ENCODE measurements at regions not wholly inside any gene's neighbourhood (a gene's known extent, or its start where the extent isn't known, plus 50 kb on each side); places are given as distances from the start of the nearest gene placed in this dataset.
A peak's percentile ranks its signal among the peaks of the same experiment; 100 is the strongest.
"Not testable (repeated sequence)": the region's sequence is repeated elsewhere in the genome, so short reads cannot be mapped to it uniquely, and the experiment has no call there.

DNA sequence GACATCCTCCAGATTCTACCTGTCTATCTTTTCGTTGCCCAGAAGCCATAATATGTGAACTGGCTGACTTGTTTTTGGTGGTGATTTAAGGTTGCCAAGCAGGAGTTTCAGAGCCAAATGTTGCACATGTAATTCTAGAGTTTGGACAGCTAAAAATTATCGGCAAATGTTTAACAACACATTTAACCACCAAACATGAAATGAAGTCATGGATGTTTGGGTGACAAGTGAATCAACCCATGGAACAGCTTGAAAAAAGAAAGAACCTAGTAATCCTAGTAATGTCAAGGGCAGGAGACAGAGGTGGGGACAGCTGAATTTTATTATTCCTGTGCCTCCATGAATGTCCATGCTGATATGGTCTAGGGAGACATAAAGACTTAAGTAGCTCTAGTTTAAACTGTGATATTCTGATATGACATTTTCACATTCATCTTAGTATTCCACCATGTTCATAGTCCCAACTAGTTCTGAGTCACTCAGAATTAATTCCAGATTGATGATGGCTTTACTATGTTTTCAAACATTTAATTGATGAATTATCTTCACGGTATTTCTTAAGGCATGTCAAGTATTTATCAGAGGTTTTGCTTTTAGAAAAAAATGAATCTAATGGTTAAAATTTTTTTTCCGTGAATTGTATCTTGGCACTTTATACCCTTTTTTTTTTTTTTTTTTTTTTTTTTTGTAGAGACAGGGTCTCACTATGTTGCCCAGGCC, 101.7 kb downstream of the SOCS6 start:
- DNase-seq (ENCODE audit: low spot score), result no peak

DNA sequence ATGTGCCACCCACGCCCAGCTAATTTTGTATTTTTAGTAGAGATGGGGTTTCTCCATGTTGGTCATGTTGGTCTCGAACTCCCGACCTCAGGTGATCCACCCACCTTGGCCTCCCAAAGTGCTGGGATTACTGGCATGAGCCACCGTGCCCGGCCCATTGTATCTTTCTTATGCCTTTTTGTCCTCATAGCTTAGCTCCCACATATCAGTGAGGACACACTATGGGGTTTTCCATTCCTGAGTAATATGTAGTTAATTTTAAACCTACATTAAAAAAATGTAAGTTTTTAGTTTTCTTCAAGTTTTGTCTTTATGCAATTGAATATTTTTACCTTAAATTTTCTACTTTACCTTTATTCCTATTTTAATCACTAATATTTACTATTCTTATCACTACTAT, 100.2 kb downstream of the SOCS6 start:
- DNase-seq (ENCODE audit: low spot score), result not testable (repeated sequence)

GRCh38 chr18:70387027-70387426, 98.2 kb downstream of the SOCS6 start:
- DNase-seq (ENCODE audit: low spot score), result no peak

DNA sequence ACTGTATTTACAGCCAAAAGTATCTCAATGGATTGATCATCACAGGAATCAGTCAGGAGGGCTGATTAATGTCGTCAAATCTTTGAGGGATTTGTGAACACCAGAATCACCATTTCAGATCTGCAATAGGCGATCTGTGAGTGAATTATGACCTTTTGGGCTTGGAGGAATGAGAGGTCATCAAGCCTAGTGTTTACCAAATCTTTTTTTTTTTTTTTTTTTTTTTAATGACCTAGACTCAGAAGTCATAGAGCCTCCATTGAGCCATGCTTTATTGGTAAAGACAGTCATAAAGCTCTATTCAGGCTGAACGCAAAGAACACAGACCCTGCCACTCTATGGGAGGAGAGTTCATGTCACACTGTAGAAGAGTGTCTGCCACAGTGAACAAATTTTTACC, 97.7 kb downstream of the SOCS6 start:
- DNase-seq (ENCODE audit: low spot score), result no peak

DNA sequence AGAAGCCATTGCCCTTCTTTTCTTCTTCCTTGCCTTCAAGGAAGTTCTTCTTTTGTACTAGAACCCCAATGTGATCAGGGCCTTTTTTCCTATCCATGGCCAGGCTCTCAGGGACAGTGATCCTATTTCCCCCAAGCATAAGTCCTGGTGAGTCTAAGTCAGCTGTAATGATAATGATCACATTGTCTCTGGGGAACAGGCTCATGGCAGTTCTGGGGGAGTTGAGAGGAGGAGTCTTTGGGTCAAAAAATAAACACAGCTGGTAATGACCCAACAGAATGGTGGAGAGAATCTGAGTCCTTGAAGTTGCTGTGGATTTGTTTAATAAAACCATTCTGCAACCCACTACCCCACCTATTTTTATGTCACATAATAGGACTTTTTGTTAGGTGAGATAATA, 96.6 kb downstream of the SOCS6 start:
- no peak for DNase-seq (ENCODE audit: low spot score)

DNA sequence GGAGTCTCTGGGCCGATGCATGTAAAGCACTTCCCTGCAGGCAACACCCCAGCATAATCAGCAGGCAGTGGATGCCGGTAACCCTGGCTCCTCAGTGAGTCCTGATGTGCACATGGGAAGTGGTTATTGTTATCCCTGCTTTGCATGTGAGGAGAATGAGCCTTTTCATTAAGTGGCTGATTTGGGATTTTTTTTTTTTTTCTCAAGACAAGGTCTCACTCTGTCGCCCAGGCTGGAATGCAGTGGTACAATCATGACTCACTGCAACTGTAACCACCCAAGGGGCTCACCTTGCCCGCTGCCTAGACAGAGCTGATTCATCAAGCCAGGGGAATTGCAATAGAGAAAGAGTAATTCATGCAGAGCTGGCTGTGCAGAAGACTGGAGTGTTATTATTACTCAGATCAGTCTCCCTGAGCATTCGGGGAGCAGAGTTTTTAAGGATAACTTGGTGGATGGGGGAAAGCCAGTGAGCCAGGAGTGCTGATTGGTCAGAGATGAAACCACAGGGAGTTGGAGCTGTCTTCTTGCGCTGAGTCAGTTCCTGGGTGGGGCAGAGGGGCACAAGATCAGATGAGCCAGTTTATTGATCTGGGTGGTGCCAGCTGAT, 95.4 kb downstream of the SOCS6 start:
- DNase-seq (ENCODE audit: low spot score), result peak; percentile 39

- no peak for DNase-seq (ENCODE audit: low spot score)
These were observed 94.3 kb downstream of the SOCS6 start for GRCh38 chr18:70382992-70383717.

- no peak for DNase-seq (ENCODE audit: low spot score)
These were observed 93.2 kb downstream of the SOCS6 start for GRCh38 chr18:70382017-70382416.

GRCh38 chr18:70380915-70381896, 92.4 kb downstream of the SOCS6 start:
- DNase-seq (ENCODE audit: low spot score), result peak; percentile 73
